CD4-positive, alpha-beta T cell treated with Interleukin-21 for 1 hour (primary cell): ENCODE measurements at regions not wholly inside any gene's neighbourhood (a gene's known extent, or its start where the extent isn't known, plus 50 kb on each side); places are given as distances from the start of the nearest gene placed in this dataset.

Experiments
- DNase-seq: peaks from one replicate; pipeline ENCODE4 v3.0.0-alpha.2; 2020

DNA sequence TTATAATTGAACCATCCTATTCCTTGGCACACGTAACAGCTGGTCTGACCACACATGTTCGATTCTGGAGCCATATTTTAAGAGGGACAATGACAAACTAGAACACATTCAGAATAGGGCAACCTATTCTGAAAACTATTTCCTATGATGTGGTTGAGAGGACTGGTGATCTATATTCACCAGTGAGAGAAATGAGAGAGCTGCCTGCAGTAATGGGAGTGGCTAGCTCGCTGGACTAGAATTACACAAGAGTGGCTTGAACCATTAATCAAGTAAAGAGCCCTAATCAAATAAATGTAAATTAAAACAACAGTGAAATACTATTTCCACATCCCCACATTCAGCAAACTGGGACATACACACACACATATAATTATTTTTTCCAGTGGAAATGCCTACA, 55.3 kb upstream of the LY86 start:
- DNase-seq: no peak

DNA sequence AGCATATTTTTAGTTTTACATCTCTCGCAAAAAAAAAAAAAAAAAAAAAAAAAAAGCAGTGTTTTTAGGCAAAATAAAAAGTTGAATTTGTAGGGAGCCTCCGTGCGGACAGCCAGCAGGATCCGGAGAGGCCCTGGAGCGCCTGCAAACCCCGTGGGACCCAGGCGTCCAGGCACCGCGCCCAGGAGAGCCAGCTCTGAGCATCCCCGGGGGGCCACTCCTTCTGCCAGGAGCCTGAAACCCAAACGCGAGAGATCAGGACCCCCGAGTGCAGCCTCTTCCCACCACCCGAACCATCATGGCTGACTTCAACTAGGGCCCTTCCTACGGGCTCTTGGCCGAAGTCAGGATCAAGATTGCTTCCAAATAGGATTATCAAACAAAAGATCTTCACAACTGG, 54.1 kb upstream of the LY86 start:
- no peak for DNase-seq

DNA sequence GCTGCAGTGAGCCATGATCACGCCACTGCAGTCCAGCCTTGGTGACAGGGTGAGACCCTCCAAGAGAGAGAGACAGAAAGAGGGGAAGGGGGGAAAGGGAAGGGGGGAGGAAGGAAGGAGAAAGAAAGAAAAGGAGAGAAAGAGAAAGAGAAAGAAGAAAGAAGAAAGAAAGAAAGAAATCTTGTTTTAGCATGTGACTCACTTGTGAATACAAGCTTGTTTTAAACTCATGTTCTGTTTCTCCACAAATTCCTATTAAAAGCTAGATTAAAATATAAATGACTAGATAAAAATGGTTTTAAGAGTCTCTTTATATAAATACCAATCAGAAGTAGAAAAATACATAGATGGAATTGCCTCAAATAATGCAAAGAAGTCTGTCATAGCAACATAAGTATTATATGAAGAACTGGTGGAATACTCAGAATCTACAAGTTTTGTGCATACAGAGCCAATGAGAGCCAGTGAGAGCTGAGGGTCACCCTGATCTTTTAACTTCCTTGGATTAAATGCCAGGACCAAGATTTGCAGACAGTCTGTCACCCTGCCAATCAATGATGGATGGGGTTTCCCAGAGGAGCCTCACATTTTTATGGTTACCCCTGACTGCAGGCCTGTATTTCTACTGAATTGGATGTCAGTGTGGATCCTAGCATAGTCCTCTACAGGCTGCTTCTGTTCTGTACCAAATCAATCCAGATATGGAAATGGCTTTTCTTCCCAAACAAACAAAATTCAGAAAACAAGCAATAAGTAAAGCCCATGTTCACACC, 50.8 kb upstream of the LY86 start:
- no peak for DNase-seq

DNA sequence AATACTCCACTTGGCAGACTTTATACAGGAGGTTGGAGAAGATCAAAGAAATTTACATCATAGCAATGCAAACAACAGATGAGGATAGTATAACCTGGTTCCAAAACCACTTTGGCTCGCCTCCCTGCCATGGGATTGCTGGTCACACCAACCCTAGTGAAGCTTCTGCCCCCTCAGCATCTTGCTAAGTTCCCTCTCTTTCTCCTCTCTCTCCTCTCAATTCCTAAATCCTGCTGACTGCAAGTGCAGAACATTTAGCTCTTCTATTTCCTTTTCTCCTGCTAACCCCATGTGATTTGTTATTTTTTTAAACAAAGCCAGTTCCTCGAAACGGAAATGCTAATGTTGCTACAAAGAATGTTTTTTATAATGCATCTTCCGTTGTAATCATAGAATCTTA, 50.3 kb upstream of the LY86 start:
- DNase-seq: no peak
